Activated CD4-positive, alpha-beta T cell treated with anti-CD3 and anti-CD28 coated beads for 24 hours (primary cell): ENCODE measurements at regions not wholly inside any gene's neighbourhood (a gene's known extent, or its start where the extent isn't known, plus 50 kb on each side); places are given as distances from the start of the nearest gene placed in this dataset.

ENCODE experiments used
- DNase-seq, 2 donors: peaks; one replicate each; pipeline ENCODE4 v3.0.0-alpha.2; 2020; ENCODE audit warnings: low read depth in 2 of 2

DNA sequence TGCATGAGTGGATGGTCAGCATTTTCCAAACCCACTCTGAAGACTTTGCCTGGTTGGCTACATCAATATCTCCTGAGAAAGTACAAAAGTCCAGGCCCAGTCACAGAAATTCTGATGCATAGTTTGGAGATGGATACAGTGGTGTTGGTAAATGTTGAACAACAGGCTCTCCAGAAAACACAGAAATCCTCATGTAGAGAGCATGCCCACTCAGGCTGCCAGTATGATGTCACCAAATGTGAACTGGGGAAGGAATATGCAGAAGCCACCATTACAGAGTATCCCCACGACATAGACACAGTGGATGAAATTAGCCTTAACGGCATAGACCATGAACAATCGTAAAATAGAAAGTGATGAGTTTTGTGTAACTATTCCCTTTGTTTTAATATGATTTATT, 97.1 kb upstream of the NXT1 start:
- DNase-seq, result no peak

DNA sequence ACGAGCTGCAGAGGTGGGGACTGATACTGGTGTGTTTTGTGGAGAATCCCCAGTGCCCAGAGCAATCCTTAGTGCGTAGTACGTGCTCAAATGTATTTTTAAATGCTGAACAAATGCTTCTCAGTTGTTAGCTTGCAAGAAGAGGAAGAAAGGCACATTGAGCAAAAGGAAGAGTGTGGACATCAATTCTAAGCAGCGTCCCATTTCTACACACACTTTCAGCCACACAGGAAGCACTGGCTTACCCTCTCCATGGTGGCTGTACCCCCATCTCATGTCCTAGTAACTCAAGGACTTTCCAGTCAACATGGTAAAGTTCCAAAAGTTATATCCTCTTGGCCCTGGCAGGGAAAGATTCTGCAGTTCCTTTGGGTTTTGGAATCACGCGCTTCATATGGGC, 98.8 kb upstream of the NXT1 start:
- DNase-seq, result no peak

GRCh38 chr20:23249541-23249940, 101.0 kb upstream of the NXT1 start:
- DNase-seq, result no peak

- no peak for DNase-seq
Observed at GRCh38 chr20:23248461-23248882, 102.1 kb upstream of the NXT1 start.

DNA sequence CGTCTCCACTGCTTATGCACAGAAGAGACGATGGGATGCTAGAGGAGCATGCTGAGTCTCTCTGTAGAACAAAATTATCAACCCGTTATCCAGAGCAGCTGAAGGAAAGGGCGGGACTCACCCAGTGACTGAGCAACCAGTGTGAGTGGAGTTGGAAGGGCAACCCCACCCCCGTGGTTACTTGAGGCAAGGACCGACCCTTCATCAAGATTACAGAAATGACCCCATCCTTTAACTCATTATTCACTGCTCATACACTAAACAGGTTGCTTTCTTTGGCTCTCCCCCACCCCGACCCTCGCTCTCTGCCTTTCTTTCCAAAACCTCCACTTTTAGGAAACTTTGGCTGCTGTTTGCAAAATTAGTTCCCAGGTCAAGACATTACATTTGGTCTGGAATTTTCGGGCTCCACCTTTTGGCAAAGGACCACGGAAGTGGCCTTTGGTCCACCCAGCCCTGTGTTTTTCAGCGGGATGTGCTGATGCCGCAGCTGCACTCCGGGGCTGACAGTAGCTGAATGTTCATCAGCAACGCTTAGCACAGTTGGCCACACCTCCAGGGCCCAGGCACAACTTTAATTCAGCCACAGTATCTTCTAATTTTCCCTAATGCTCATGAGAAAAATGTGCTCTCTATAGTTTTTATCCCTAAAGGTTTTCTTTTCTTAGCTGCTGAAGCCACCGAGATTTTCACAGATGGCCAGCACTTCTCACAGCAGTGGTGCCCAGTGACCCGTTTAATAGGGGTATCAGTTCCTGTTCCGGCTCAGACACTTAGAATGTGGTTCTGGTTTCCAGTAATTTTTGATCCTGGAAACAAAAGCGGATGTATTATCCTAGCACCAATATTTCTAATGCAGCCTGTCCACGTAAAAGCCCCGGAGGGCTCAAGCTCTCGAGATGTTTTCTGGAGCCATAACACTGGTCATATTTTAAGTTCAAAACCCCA, 103.6 kb upstream of the NXT1 start:
- no peak for DNase-seq

GRCh38 chr20:23245553-23246181, 104.9 kb upstream of the NXT1 start:
- no peak for DNase-seq

GRCh38 chr20:23244916-23245552, 105.6 kb upstream of the NXT1 start:
- DNase-seq, result no peak

DNA sequence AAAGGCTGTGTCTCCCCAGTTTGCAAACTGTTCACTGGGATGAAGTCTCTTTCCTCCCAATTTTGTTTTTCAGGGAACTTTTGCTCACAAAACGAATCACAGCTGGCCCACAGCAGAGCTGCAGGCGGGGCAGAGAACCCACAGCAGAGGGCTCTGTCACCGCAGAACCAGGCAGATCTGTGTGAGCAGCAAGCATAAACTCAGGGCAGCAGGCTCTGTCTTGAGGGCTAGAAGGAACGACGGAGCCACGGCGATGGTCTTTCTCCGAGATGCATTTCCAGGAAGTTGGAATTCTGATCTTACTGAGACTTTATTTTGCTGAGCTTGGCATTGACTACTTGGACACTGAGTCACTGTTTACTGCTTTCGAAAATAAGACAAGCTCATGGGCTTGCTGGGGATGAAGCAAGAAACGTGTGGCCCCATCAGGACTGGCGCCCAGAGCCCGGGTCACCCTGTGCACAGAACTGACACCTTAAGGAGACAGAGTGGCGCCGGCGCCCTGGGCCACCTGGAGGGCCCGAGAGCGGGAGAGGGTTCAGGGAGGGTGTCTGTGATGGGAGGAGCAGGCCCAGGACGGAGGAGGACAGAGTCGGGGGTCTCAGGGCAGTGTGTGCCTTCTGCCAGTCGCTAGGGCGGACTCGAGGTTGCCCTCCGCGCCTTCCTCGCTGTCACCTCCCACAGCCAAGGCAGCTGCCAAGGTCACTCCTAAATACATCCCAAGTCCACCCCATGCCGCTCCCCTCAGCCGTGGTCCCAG, 106.3 kb upstream of the NXT1 start:
- no peak for DNase-seq

DNA sequence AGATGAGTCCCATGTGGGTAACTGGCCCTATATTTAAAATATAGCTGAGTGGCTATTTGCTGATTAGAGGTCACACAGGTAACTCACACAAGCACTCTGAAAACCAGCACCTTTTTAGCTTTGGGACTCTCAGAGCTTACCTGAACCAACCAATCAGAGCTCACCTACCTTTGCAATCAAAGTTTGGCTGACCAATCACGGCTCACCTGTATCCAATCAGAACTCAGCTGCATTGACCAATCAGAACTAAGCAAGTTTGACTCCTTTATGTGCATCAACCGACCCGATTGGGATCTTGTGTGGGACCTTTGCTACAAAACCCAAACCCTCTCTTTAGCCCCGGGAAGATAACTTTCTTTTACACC, 106.8 kb upstream of the NXT1 start:
- no peak for DNase-seq

- DNase-seq, result no peak
Observed at GRCh38 chr20:23242556-23243180, 107.9 kb upstream of the NXT1 start.

- no peak for DNase-seq
Observed at GRCh38 chr20:23242104-23242503, 108.5 kb upstream of the NXT1 start.

DNA sequence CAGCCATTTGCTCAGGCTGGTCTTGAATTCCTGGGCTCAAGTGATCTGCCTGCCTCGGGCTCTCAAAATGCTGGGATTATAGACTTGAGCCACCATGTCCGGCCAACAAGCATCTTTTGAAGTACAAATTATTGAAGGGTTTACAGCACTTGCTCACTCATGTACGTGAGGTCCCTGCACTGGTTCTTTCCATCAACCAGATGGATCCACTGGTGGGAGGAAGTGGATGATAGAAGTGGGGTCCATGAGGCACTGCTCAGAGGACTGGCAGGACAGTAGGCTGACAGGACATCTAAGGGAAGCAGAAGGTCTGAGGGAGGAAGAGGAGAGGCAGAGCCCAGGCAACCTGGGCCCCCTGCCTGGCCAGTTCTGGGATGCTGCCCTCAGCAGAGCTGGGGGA, 109.2 kb upstream of the NXT1 start:
- no peak for DNase-seq

DNA sequence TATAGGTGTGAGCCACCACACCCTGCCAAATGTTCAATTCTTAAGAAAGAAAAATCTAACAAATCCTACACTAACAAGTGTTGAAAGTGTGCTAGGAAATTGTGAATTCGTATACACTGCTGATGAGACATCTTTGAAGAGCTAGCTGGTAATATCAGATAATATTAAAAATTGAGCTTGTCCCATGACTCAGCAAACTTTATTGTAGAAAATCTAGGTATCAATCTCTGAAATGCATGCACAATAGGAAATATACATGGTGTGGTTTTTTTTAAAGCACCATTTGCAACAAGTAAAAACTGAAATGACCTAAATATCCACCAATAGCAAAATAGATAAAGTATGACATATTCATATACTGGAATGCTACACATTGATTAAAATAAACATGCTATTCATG, 110.1 kb upstream of the NXT1 start:
- DNase-seq, result no peak

DNA sequence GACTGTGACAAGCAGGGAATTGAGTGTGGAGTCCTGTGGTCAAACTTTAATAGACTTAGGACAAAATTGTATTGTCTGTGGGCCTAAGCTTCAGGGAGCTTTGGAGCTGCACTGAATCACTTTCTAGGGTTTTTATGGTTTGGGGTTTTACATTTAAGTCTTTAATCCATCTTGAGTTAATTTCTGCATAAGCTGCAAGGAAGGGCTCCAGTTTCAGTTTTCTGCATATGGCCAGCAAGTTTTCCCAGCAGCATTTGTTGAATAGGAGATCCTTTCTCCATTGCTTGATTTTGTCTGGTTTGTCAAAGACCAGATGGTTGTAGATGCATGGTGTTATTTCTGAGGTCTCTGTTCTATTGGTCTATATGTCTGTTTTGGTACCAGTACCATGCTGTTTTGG, 113.4 kb upstream of the NXT1 start:
- DNase-seq, result no peak

DNA sequence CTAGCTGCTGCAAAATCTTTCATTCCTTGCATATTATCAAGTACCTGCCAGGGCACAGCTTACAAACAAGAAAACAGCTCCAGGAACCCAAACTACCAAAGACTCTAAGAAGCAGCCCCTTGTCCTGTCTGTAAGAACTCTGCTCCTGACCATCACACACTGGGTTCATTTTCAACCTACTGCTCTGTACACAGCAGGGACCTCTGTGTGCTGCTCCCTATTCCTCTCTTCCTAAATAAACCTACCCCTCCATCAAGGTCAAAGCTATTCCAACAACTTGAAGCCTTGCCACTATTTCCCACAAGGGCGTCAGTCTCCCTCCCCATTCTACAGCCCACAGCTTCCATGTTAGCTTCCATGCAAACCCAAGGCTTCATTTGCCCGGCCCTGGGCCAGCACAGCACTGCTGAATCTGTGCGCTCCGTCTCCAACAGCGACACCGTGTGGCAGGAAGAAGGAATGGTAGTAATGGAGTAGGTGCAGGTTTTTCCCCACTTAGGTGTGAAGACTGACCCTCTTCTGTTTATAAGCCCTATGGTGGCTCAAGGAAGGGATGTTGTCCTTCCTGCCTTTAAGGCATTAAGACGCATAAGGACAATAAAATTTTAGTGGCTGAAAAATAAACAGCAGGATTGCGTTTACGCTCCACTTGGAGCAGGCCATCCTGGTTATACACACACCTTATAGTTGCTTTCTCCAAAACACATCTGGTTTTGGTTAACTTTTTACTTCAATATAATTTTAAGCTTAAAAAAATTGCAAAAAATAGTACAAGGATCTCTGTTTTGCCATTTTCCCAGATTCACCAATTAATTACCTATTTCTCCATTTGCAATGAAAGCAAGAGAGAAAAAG, 115.2 kb upstream of the NXT1 start:
- peak in 1 of 2 donors; percentile 12 for DNase-seq

DNA sequence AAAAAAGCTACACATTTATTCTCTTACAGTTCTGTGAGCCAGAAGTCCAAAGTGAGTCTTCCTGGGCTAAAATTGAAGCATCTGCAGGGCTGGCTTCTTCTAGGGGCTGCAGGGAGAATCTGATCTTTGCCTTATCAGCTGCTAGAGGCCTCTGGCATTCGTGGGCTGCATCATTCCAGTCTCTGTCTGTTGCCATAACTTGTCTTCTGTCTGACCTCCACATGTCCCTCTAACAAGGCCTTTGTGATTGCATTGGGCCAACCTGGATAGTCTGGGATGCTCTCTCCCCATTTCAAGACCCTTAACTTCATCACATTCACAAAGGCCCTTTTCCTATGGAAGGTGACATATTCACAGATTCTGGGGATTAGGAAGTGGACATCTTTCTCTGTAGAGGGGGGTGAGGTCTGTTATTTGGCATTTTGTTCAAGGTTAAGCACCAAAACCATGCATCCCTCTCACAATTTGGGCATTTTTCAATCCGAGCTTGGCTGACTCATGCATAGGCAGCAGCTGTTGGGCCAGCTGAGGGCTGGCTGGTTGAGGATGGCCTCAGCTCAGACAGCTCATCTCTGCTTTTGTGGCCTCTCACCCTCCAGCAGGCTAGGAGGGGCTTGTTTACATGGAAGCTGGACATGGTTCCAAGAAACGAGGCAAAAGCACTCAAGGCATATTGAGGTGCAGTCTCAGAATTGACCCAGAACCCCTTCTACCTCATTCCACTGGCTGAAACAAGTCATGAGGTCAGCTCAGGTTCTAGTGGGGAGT, 116.1 kb upstream of the NXT1 start:
- no peak for DNase-seq

DNA sequence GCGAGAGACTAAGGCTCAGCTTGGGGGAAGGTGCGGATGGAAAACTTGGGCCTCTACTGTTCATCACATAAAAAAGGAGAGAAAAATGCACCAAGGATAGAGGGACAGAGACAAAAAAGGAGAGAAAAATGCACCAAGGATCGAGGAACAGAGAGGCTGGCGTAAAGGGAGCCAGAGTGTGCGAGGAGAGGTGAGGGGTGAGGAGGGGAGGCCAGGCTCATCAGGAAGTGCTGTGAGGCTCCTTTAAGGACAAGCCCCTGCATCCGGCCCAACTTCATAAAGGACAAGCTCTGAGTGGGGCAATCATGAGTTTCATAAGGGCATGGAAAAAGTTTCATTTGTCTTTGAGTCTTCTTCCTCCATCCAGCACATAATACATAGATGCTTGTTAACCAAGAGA, 117.2 kb upstream of the NXT1 start:
- DNase-seq, result no peak

GRCh38 chr20:23232679-23233308, 117.8 kb upstream of the NXT1 start:
- no peak for DNase-seq

GRCh38 chr20:23232219-23232581, 118.4 kb upstream of the NXT1 start:
- DNase-seq, result no peak
